ENCODE measurements at regions not wholly inside any gene's neighbourhood (a gene's known extent, or its start where the extent isn't known, plus 50 kb on each side); places are given as distances from the start of the nearest gene placed in this dataset.

DNA sequence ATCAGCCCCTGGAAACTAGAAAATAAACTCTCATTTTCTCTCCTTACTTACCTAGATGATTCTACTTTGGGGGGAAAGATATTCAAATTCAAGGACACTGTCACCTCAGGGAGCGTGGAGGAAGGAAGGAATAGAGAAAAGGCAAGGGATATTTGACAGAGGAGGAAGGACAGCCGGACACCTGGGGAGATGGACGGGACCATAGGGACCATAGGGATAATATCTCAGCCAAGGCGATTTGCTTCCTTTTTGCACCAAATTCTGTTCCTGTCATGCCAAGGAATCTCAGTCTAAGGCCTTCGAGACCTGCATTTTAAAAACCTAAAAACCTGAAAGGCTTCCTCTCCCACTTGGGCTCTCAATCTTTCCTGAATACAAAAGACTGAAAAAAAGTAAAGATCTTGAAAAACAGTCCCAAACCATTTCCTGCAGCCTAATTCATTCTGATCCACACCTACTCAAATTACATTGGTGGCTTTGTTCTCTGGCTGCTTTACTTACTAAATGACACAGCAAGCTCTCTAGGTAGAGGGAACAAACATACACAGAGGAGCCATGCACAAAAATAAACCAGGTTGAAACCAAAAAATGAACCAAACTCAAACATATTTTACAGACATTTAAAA lies 73.9 kb upstream of the SLC24A5 start:
- DNase-seq (ENCODE audit: low read depth), result no peak

DNA sequence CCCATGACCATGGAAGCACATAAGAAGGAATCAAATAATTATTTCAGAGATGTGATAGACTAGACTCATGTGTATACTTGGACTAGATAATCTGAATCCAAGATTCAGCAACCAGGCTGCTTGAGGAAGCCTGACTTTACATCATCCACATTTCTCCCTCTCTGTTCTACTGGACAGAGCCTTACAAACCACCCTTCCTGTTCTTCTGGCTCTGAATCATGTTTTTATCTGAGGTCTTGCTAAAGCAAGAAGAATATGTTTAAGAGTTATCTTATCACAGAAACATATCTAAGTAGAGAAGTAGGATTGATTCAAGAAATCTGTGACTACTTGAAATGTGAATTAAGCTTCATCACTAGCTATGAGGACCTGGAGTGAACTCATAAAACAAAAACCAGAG lies 71.1 kb upstream of the SLC24A5 start:
- no peak for DNase-seq (ENCODE audit: low read depth)

DNA sequence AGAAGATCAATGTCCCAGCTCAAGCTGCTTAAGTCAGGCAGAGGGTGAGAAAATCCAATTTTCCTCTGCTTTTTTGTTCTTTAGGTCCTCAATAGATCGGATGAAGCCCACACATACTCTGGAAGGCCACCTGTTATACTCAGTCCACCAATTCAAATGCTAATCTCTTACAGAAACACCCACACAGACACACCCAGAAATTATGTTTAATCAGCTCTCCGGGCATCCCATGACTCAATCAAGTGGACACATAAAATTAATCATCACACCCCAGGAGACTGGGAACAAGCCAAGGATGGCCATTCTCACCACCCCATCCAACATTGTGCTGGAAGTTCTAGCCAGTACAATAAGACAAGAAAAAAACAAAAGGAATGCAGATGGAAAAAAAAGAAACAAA lies 67.8 kb upstream of the SLC24A5 start:
- no peak for DNase-seq (ENCODE audit: low read depth)

DNA sequence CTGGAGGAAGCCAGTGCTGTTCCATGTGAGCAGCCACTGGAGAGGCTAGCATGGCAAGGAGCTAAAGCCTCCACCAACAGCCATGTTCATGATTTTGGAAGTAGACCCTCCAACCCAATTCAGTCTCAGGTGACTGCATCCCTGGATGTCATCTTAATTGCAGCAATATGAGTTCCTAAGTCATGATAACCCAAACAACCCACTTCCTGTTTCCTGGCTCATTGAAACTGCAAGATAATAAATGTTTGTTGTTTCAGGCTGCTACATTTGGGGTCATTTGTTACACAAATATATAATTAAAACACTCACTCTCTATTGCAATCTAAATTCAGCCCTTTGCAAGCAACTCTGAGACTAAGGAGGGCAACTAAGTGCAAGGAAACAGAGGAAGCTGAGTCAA lies 62.4 kb upstream of the SLC24A5 start:
- DNase-seq (ENCODE audit: low read depth), result no peak

DNA sequence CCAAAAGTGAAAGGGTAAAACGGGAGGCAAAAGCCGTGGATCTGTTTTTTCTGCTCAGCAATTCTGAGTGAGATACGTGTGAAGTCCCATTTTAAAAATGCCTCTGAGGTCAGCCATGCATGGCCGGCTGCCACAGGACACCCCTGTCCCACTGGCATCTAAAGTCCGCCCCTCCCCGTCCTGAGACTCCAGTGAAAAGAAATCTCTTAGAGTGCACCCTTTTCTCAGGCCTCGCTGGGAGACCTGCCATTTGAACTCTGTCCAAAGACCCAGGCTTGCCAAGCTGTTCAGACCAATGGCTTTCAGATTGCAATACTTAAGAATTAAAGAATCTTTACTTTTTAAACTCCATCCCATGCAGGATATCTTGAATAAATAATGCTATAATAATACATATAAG lies 61.0 kb upstream of the SLC24A5 start:
- no peak for DNase-seq (ENCODE audit: low read depth)

DNA sequence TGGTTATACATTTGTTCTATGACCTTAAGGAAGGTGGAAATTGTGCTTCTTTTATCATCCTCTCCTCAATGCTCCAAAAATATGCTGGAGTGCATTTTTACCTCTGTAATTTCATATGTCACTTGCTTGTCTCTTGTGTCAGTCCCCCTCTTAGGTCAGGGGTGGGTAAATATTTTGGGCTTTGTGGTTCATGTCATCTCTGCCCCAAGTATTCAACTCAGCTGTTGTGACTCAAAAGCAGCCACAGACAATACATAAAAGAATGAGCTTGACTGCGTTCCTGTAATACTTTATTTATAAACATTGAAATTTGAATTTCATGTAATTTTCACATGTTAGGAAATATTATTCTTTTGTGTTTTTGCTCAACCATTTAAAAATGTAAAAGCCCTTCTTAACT lies 60.4 kb upstream of the SLC24A5 start:
- no peak for DNase-seq (ENCODE audit: low read depth)

DNA sequence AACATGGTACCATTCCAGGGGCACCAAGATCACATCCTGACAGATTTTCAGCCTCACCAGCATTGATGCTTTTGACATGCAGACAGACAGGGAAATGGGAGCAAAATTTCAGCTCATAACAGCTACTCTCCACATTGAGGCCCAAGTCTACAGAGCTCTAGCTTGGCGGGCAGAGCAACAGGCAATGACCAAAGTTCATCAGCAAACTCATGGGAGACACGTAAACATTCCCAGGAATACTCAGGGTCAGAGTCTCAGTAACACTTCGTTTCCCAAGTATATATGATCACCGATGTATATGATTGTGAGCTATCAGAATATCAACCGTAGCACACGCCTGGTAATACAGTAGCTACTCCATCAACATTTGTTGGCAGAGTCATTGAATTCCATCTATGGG lies 59.2 kb upstream of the SLC24A5 start:
- DNase-seq (ENCODE audit: low read depth), result no peak

DNA sequence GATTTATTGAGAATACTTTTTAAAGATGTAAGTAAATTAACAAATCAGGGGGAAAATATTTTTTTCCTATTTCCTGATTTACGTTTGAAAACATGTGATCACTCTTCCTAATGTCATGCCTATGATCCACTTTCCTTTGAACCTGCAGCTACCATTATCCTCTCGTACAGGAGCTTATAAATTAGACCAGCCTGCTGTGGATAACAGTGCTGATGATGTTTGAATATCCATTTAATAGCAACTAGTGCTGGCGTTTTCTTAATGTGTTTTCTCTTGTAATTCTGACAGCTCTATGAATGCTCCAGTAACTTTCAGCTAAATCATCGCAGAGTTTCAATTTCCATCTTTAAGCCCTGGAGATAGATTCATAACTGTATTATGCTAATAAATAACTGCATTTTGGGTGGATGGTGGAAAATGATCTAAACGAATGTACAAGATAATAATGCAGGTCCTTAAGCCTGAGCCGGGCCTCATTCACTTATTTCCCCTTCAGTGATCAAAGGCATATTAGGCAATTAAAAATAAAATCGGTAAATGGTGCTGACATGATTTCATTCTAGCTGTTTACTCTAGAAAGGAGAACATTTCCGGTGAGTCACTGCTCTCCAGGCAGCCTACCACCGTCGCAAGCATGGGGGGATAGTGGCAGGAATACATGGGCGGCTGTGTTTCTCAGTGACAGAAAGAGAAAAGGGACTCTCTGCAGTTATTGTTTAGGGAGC lies 58.5 kb upstream of the SLC24A5 start:
- DNase-seq (ENCODE audit: low read depth), result no peak

DNA sequence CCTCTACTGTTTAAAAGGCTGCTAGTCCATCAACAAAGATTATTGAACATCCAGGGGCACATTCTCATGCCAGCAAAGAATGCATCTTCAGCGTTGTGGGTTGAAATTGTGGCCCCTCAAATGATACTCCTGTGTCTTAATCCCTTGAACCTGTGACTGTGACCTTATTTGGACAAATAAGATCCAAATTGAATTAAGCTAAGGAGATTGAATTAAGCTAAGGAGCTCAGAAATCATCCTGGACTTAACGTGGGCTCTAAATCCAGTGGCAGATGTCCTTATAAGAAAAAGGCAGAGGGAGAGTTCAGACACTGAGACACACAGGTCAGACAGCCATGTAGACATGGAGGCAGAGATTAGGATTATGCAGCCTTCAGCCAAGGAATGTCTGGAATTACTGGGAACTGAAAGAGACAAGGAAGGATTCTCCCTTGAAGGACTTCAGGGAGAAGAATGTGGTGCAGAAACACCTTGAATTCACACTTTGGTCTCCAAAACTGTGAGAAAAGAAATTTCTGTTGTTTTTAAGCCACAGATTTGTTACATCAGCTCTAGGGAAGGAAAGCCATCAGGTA lies 57.3 kb upstream of the SLC24A5 start:
- DNase-seq (ENCODE audit: low read depth), result no peak

DNA sequence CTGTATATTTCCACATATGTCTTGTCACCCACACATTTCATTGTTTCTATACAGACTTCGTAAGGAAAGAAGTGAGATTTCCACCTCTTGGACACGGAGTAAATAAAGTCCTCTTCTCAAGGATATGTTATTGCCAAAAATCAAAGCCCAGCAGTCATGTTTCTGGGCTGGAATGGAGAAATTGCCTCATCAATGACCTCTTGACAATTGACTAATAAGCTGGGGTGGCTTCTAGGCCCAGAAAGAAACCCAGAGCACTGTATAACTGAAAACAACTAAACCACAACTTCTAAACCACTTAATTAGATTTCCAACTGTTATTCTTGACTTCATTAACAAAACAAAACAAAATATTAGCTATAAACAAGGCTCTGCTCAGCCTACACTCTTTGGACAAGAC lies 56.4 kb upstream of the SLC24A5 start:
- no peak for DNase-seq (ENCODE audit: low read depth)

DNA sequence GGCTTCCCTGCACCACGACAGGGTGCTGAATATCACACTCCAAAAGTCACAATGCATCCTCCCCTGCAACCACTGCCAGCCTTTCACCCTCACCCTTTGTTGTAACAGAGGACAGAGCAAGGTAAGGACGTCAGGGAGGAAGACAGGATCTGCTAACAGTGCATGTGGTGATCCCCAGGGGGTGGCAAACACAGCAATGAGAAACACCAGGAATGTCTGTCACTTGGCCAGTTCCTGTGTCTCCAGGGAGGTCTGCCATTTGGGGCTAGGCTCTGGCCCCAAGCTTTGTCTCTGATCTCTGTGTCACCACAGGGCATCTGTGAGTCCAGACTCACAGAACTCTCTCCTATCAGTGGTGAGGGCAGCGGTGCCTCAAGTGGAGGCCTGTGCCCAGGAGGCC lies 54.3 kb upstream of the SLC24A5 start:
- DNase-seq (ENCODE audit: low read depth), result no peak

All from HS-27A (cell line).